NCI-H2107 treated with DMSO at 0.1 percent for 48 hours (cell line): ENCODE measurements at regions not wholly inside any gene's neighbourhood (a gene's known extent, or its start where the extent isn't known, plus 50 kb on each side); places are given as distances from the start of the nearest gene placed in this dataset.

Experiments used
- DNase-seq: peaks from one replicate; lab custom pipeline; 2025; ENCODE audit not compliant: unreplicated experiment; lab: John Stamatoyannopoulos, UW

GRCh38 chr2:181114021-181114420, 133.6 kb downstream of the UBE2E3 start:
- no peak for DNase-seq

- DNase-seq: no peak
Observed at GRCh38 chr2:181116261-181116660, 135.9 kb downstream of the UBE2E3 start.

GRCh38 chr2:181117206-181117925, 137.0 kb downstream of the UBE2E3 start:
- DNase-seq: no peak

GRCh38 chr2:181120625-181121024, 140.2 kb downstream of the UBE2E3 start:
- no peak for DNase-seq

GRCh38 chr2:181121996-181122395, 141.6 kb downstream of the UBE2E3 start:
- DNase-seq: no peak

GRCh38 chr2:181122601-181123000, 142.2 kb downstream of the UBE2E3 start:
- DNase-seq: no peak

GRCh38 chr2:181123798-181124231, 143.4 kb downstream of the UBE2E3 start:
- no peak for DNase-seq

- DNase-seq: no peak
Observed at GRCh38 chr2:181124497-181124896, 144.1 kb downstream of the UBE2E3 start.

GRCh38 chr2:181125359-181125758, 145.0 kb downstream of the UBE2E3 start:
- no peak for DNase-seq

- DNase-seq: no peak
Observed at GRCh38 chr2:181126311-181126868, 146.0 kb downstream of the UBE2E3 start.

GRCh38 chr2:181128199-181128598, 147.8 kb downstream of the UBE2E3 start:
- no peak for DNase-seq

- DNase-seq: no peak
Observed at GRCh38 chr2:181129364-181130056, 149.1 kb downstream of the UBE2E3 start.

- DNase-seq: peak; percentile 6
Observed at GRCh38 chr2:181130686-181131085, 150.3 kb downstream of the UBE2E3 start.

GRCh38 chr2:181131584-181131983, 151.2 kb downstream of the UBE2E3 start:
- DNase-seq: no peak

GRCh38 chr2:181138816-181139215, 158.4 kb downstream of the UBE2E3 start:
- no peak for DNase-seq

GRCh38 chr2:181139831-181140230, 159.4 kb downstream of the UBE2E3 start:
- DNase-seq: no peak

GRCh38 chr2:181140414-181140813, 160.0 kb downstream of the UBE2E3 start:
- DNase-seq: no peak

- DNase-seq: no peak
Observed at GRCh38 chr2:181140928-181141327, 160.5 kb downstream of the UBE2E3 start.

- DNase-seq: no peak
Observed at GRCh38 chr2:181141676-181142075, 161.3 kb downstream of the UBE2E3 start.

- DNase-seq: no peak
Observed at GRCh38 chr2:181142514-181142913, 162.1 kb downstream of the UBE2E3 start.

- no peak for DNase-seq
Observed at GRCh38 chr2:181143790-181144300, 163.4 kb downstream of the UBE2E3 start.

- DNase-seq: no peak
Observed at GRCh38 chr2:181145645-181146044, 165.2 kb downstream of the UBE2E3 start.
